HCT116 (cell line): ENCODE measurements at regions not wholly inside any gene's neighbourhood (a gene's known extent, or its start where the extent isn't known, plus 50 kb on each side); places are given as distances from the start of the nearest gene placed in this dataset.

ENCODE experiments used
- ATAC-seq: fragments of 200-7000 bp; cut with Tn5 transposase; 2 replicates; pipeline ENCODE4 v1.9.1; 2020; ENCODE audit warnings: mild to moderate bottlenecking, moderate library complexity
- BruUV-seq: library from RNA; stranded (reverse); fragments of 400-500 nt; replicated peaks from 2 replicates; lab custom pipeline; 2021; lab: Mats Ljungman, UMichigan
- CTCF ChIA-PET: fragments of 300-600 bp; sonication (Branson Sonifier 250); formaldehyde crosslinking; loops from one replicate; lab custom pipeline; 2021; ENCODE audit warnings: antibody characterized with exemption; lab: Charles Lee
- POLR2A ChIA-PET: fragments of 300-600, 350-600 bp; sonication (Branson Sonifier 250); formaldehyde crosslinking; loops from one replicate; lab custom pipeline; 2021; ENCODE audit warnings: antibody characterized with exemption; lab: Charles Lee
- RAD21 ChIA-PET, 2 experiments: fragments of 300-600 bp; sonication (Branson Sonifier 250); formaldehyde crosslinking; loops; one replicate each; lab custom pipeline; 2023; ENCODE audit warnings: low total read pairs in 2 of 2; ENCODE audit not compliant: uncharacterized antibody in 2 of 2, unreplicated experiment in 2 of 2, low non-redundant PET in 1 of 2; lab: Charles Lee
- DNase-seq: peaks from one replicate; pipeline ENCODE4 v3.0.0-alpha.2; 2010; ENCODE audit warnings: low read depth, low spot score
- H2AFZ ChIP-seq: fragments of 200-600 bp; shearing (Covaris generic), sonication (generic); 2 replicates; pipeline ENCODE4 v1.6.1; 2017; ENCODE audit warnings: low read depth, mixed run types, mixed read lengths, antibody characterized with exemption, low read length; ENCODE audit not compliant: poor library complexity, severe bottlenecking
- H3K27ac ChIP-seq: 2 replicates; pipeline ENCODE4 v1.5.1; 2012; ENCODE audit warnings: low read depth, low read length
- H3K27me3 ChIP-seq: fragments of 200-600 bp; sonication (generic); 2 replicates; pipeline ENCODE4 v1.6.1; 2016; ENCODE audit warnings: mixed run types, low read length, mixed read lengths; ENCODE audit not compliant: insufficient read depth
- H3K36me3 ChIP-seq, 2 experiments: fragments of 200-500 bp in 1 of 2; fragments of 200-600 bp in 1 of 2; sonication (Bioruptor generic) in 1 of 2; sonication (generic) in 1 of 2; 2 replicates each; pipeline versions ENCODE4 v1.5.1 to v1.6.1; 2014 to 2016; ENCODE audit warnings: low read length in 2 of 2, inconsistent platforms in 1 of 2, mixed read lengths in 1 of 2, mixed run types in 1 of 2; ENCODE audit not compliant: insufficient read depth in 2 of 2, control insufficient read depth in 1 of 2
- H3K4me1 ChIP-seq, 2 experiments: fragments of 200-600 bp in 1 of 2; sonication (generic) in 1 of 2; 2 replicates each; pipeline versions ENCODE4 v1.5.1 to v1.6.1; 2012 to 2017; ENCODE audit warnings: low read length in 2 of 2, inconsistent platforms in 1 of 2, mild to moderate bottlenecking in 1 of 2, mixed read lengths in 1 of 2, mixed run types in 1 of 2, moderate library complexity in 1 of 2; ENCODE audit not compliant: insufficient read depth in 2 of 2, control insufficient read depth in 1 of 2
- H3K4me2 ChIP-seq: fragments of 200-600 bp; sonication (generic); 2 replicates; pipeline ENCODE4 v1.6.1; 2017; ENCODE audit warnings: mixed run types, low read length, mixed read lengths
- H3K4me3 ChIP-seq, 2 experiments: fragments of 200-600 bp in 1 of 2; sonication (generic) in 1 of 2; replicated peaks in 1 of 2; 2 replicates each; pipeline ENCODE4 v1.5.1; 2011 to 2016; ENCODE audit warnings: low read length in 2 of 2, control low read depth in 1 of 2, low read depth in 1 of 2, mild to moderate bottlenecking in 1 of 2, mixed read lengths in 1 of 2, mixed run types in 1 of 2
- H3K79me2 ChIP-seq: fragments of 200-600 bp; sonication (generic); 2 replicates; pipeline ENCODE4 v1.6.1; 2017; ENCODE audit warnings: mild to moderate bottlenecking, mixed run types, low read length, moderate library complexity, mixed read lengths; ENCODE audit not compliant: insufficient read depth
- H3K9ac ChIP-seq: fragments of 200-600 bp; sonication (generic); 2 replicates; pipeline ENCODE4 v1.6.1; 2016; ENCODE audit warnings: low read length, mixed read lengths
- H3K9me2 ChIP-seq: fragments of 200-600 bp; sonication (generic), shearing (Covaris generic); 2 replicates; pipeline ENCODE4 v1.6.1; 2017; ENCODE audit warnings: mixed run types, mild to moderate bottlenecking, moderate library complexity; ENCODE audit not compliant: insufficient read depth
- H3K9me3 ChIP-seq, 2 experiments: fragments of 200-500 bp in 1 of 2; fragments of 200-600 bp in 1 of 2; sonication (Bioruptor generic) in 1 of 2; sonication (generic) in 1 of 2; 2 replicates each; pipeline ENCODE4 v1.6.1; 2014 to 2017; ENCODE audit warnings: low read length in 2 of 2, mixed read lengths in 2 of 2, inconsistent platforms in 1 of 2, low read depth in 1 of 2, mild to moderate bottlenecking in 1 of 2, mixed run types in 1 of 2, moderate library complexity in 1 of 2; ENCODE audit not compliant: control insufficient read depth in 1 of 2, insufficient read depth in 1 of 2
- H4K20me1 ChIP-seq: fragments of 200-600 bp; sonication (generic), shearing (Covaris generic); 2 replicates; pipeline ENCODE4 v1.6.1; 2017; ENCODE audit warnings: mixed run types, mild to moderate bottlenecking, moderate library complexity; ENCODE audit not compliant: insufficient read depth
- CTCF ChIP-seq, 3 experiments: fragments of 200-600 bp in 1 of 3; sonication (generic) in 1 of 3; IDR thresholded peaks in 2 of 3; conservative IDR thresholded peaks in 1 of 3; 2 replicates each; pipeline ENCODE4 v1.5.1; 2012 to 2017; ENCODE audit warnings: low read depth in 2 of 3, low read length in 2 of 3, antibody characterized with exemption in 1 of 3, borderline replicate concordance in 1 of 3, control low read depth in 1 of 3, mild to moderate bottlenecking in 1 of 3, mixed read lengths in 1 of 3, mixed run types in 1 of 3, moderate library complexity in 1 of 3; ENCODE audit not compliant: insufficient read depth in 1 of 3
- FOSL1 ChIP-seq: IDR thresholded peaks from 2 replicates; pipeline ENCODE4 v1.6.1; 2012; ENCODE audit warnings: low read depth
- JUND ChIP-seq: IDR thresholded peaks from 2 replicates; pipeline ENCODE4 v1.6.1; 2012
- POLR2AphosphoS5 ChIP-seq: IDR thresholded peaks from 2 replicates; pipeline ENCODE4 v1.6.1; 2011; ENCODE audit warnings: mild to moderate bottlenecking, low read depth, low read length, moderate library complexity
- RAD21 ChIP-seq: IDR thresholded peaks from 2 replicates; pipeline ENCODE4 v1.6.1; 2012; ENCODE audit warnings: low read depth, mild to moderate bottlenecking
- SRF ChIP-seq: IDR thresholded peaks from 2 replicates; pipeline ENCODE4 v1.6.1; 2012; ENCODE audit warnings: low read depth
- YY1 ChIP-seq: IDR thresholded peaks from 2 replicates; pipeline ENCODE4 v1.6.1; 2011; ENCODE audit warnings: low read length, low read depth, moderate library complexity, mild to moderate bottlenecking; ENCODE audit not compliant: insufficient replicate concordance; ENCODE audit errors: extremely low read depth
- intact Hi-C: fragments of 100-400 bp; cut with micrococcal nuclease; formaldehyde crosslinking; loops from 2 replicates; pipeline ENCODE4 v1.10.0; 2022

GRCh38 chrX:109886122-109886761 is 116.7 kb upstream of the TMEM164 start:
- H3K9me2 ChIP-seq: no peaks in the 10 kb centered on the region
- ChIA-PET POLR2A (no interaction called here), RAD21 (no interaction called here), CTCF (interaction anchor here (0.8 kb wide), 1 partner anchor 173 kb away, joined by 4 read pairs; no protein-coding TSS in a partner anchor)
- TF ChIP-seq JUND: no peak
- TF ChIP-seq RAD21: peak; percentile 61
- TF ChIP-seq SRF: no peak
- peak; percentile 55 to 68 (median 58); a peak in 5 of 6 replicates for TF ChIP-seq CTCF (IDR thresholded peaks at IDR 0.05 in 2 of 3, conservative IDR thresholded peaks at IDR 0.05 in 1 of 3; ENCODE audit: borderline replicate concordance in 1 of 3, insufficient read depth in 1 of 3, low read depth in 2 of 3, low read length in 2 of 3)
- no peak for TF ChIP-seq POLR2AphosphoS5
- TF ChIP-seq YY1: no peak
- no peak for TF ChIP-seq FOSL1
- no peaks in the 10 kb centered on the region for H4K20me1 ChIP-seq
- DNase-seq (peak; percentile 37), ATAC-seq (peak; percentile 73)
- H3K79me2 ChIP-seq: no peaks in the 10 kb centered on the region
- no peak overlapping the region for H3K9ac ChIP-seq
- H2AFZ ChIP-seq: peak overlapping the region; percentile 74
- BruUV-seq: no TSS peak
- H3K4me3 ChIP-seq: no peak overlapping the region
- H3K9me3 ChIP-seq: no peaks in the 10 kb centered on the region
- H3K36me3 ChIP-seq: no peaks in the 10 kb centered on the region
- intact Hi-C loops: loop anchor here (1.0 to 10.0 kb wide), 3 partner anchors 173 to 401 kb away; no protein-coding TSS in a partner anchor
- H3K4me1 ChIP-seq: no peaks in the 10 kb centered on the region
- no peaks in the 10 kb centered on the region for H3K27me3 ChIP-seq
- H3K27ac ChIP-seq: no peak overlapping the region
- H3K4me2 ChIP-seq: no peak overlapping the region
